ENCODE measurements at regions not wholly inside any gene's neighbourhood (a gene's known extent, or its start where the extent isn't known, plus 50 kb on each side); places are given as distances from the start of the nearest gene placed in this dataset.
"Not testable (repeated sequence)": the region's sequence is repeated elsewhere in the genome, so short reads cannot be mapped to it uniquely, and the experiment has no call there.

GRCh38 chr6:103870970-103871369, 988.7 kb downstream of the HACE1 start:
- DNase-seq, result no peak

- no peak for DNase-seq
These were observed 997.4 kb downstream of the HACE1 start for GRCh38 chr6:103862297-103862696.

GRCh38 chr6:103858003-103858402, 1001.7 kb downstream of the HACE1 start:
- DNase-seq, result no peak

- DNase-seq, result no peak
These were observed 1004.0 kb downstream of the HACE1 start for GRCh38 chr6:103855750-103856149.

GRCh38 chr6:103854059-103854458, 1005.7 kb downstream of the HACE1 start:
- no peak for DNase-seq

- no peak for DNase-seq
These were observed 1021.3 kb downstream of the HACE1 start for GRCh38 chr6:103838457-103838856.

GRCh38 chr6:103826209-103826608, 1033.5 kb downstream of the HACE1 start:
- DNase-seq, result no peak

GRCh38 chr6:103820148-103820547, 1039.6 kb downstream of the HACE1 start:
- DNase-seq, result no peak

- DNase-seq, result no peak
These were observed 1040.2 kb downstream of the HACE1 start for GRCh38 chr6:103819509-103819908.

GRCh38 chr6:103812970-103813369, 1046.7 kb downstream of the HACE1 start:
- no peak for DNase-seq

GRCh38 chr6:103801901-103802479, 1057.7 kb downstream of the HACE1 start:
- DNase-seq, result not testable (repeated sequence)

GRCh38 chr6:103799971-103800670, 1059.6 kb downstream of the HACE1 start:
- no peak for DNase-seq

- no peak for DNase-seq
These were observed 1061.6 kb downstream of the HACE1 start for GRCh38 chr6:103798166-103798565.

- DNase-seq, result peak; percentile 8
These were observed 1062.0 kb downstream of the HACE1 start for GRCh38 chr6:103797738-103798137.

GRCh38 chr6:103791458-103791857, 1068.3 kb downstream of the HACE1 start:
- DNase-seq, result no peak

GRCh38 chr6:103784117-103784516, 1075.6 kb downstream of the HACE1 start:
- DNase-seq, result no peak

GRCh38 chr6:103783329-103783728, 1076.4 kb downstream of the HACE1 start:
- peak; percentile 67 for DNase-seq

GRCh38 chr6:103769431-103769830, 1090.3 kb downstream of the HACE1 start:
- DNase-seq, result no peak

GRCh38 chr6:103750603-103751002, 1109.1 kb downstream of the HACE1 start:
- DNase-seq, result no peak

GRCh38 chr6:103734016-103734415, 1125.7 kb downstream of the HACE1 start:
- DNase-seq, result no peak

GRCh38 chr6:103729658-103730057, 1130.1 kb downstream of the HACE1 start:
- DNase-seq, result no peak

- DNase-seq, result no peak
These were observed 1136.0 kb downstream of the HACE1 start for GRCh38 chr6:103723438-103724322.

- DNase-seq, result no peak
These were observed 1137.0 kb downstream of the HACE1 start for GRCh38 chr6:103722683-103723082.

GRCh38 chr6:103721923-103722322, 1137.8 kb downstream of the HACE1 start:
- no peak for DNase-seq

Data from NCI-H510A treated with DMSO at 0.1 percent for 48 hours (cell line).